Calu3 (cell line): ENCODE measurements at regions not wholly inside any gene's neighbourhood (a gene's known extent, or its start where the extent isn't known, plus 50 kb on each side); places are given as distances from the start of the nearest gene placed in this dataset.

ENCODE experiments used
- BruUV-seq: library from RNA; stranded (reverse); fragments of 400-500 nt; replicated peaks from 2 replicates; lab custom pipeline; 2021; lab: Mats Ljungman, UMichigan
- CTCF ChIA-PET: fragments of 300-600 bp; sonication (Branson Sonifier 250); formaldehyde crosslinking; loops from one replicate; lab custom pipeline; 2022; ENCODE audit warnings: antibody characterized with exemption; lab: Charles Lee
- DNase-seq: peaks from one replicate; pipeline ENCODE4 v3.0.0; 2022
- H3K27ac Mint-ChIP-seq: one replicate; pipeline ENCODE4 v1.8.0; 2022; ENCODE audit warnings: mixed read lengths; ENCODE audit not compliant: unreplicated experiment
- H3K27me3 Mint-ChIP-seq: one replicate; pipeline ENCODE4 v1.8.0; 2022; ENCODE audit warnings: mixed read lengths; ENCODE audit not compliant: unreplicated experiment
- H3K36me3 Mint-ChIP-seq: one replicate; pipeline ENCODE4 v1.8.0; 2022; ENCODE audit warnings: mild to moderate bottlenecking, moderate library complexity, mixed read lengths; ENCODE audit not compliant: insufficient read depth, unreplicated experiment
- H3K4me1 Mint-ChIP-seq: one replicate; pipeline ENCODE4 v1.8.0; 2022; ENCODE audit warnings: mild to moderate bottlenecking, low read depth, mixed read lengths; ENCODE audit not compliant: unreplicated experiment
- H3K4me3 Mint-ChIP-seq: one replicate; pipeline ENCODE4 v1.8.0; 2022; ENCODE audit warnings: mild to moderate bottlenecking, low read depth, moderate library complexity, mixed read lengths; ENCODE audit not compliant: unreplicated experiment
- H3K9me3 Mint-ChIP-seq: one replicate; pipeline ENCODE4 v1.8.0; 2022; ENCODE audit warnings: low read depth, mixed read lengths; ENCODE audit not compliant: unreplicated experiment
- intact Hi-C: fragments of 100-400 bp; cut with micrococcal nuclease; formaldehyde crosslinking; loops from one replicate; pipeline ENCODE4 v1.10.0; 2022; ENCODE audit not compliant: unreplicated experiment
- TF ChIP-seq, protein P1 (sequence below): fragments of 200-600 bp; IDR thresholded peaks from one replicate; pipeline ENCODE4 v1.8.0; 2022; ENCODE audit warnings: antibody characterized with exemption; ENCODE audit not compliant: unreplicated experiment

DNA sequence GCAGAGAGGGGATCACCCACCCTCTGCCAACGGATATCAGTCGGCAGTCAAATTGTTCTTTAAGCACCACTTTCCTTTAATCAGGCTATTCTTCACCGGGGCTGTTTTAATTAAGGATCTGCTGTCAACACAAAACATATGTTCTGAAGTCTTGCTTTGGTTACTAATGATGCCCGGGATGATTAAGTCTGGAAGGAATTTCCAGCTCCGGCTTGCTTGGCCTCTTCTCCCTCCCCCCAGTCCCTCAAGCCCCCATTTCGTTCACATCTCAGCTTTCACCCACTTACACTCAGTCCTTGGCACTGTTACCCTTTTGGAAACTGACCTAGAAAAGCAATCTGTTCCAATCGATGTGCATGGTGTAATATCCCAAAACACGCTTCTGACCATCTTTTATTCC, 74.7 kb downstream of the MSX2 start:
- H3K4me1 Mint-ChIP-seq, result no peaks in the 10 kb centered on the region
- H3K27me3 Mint-ChIP-seq, result peaks cover 49% of the 10 kb centered on the region
- no peaks in the 10 kb centered on the region for H3K36me3 Mint-ChIP-seq
- no peak for DNase-seq
- intact Hi-C loops, result no loop called here
- H3K9me3 Mint-ChIP-seq, result no peaks in the 10 kb centered on the region
- TF ChIP-seq, protein P1, sequence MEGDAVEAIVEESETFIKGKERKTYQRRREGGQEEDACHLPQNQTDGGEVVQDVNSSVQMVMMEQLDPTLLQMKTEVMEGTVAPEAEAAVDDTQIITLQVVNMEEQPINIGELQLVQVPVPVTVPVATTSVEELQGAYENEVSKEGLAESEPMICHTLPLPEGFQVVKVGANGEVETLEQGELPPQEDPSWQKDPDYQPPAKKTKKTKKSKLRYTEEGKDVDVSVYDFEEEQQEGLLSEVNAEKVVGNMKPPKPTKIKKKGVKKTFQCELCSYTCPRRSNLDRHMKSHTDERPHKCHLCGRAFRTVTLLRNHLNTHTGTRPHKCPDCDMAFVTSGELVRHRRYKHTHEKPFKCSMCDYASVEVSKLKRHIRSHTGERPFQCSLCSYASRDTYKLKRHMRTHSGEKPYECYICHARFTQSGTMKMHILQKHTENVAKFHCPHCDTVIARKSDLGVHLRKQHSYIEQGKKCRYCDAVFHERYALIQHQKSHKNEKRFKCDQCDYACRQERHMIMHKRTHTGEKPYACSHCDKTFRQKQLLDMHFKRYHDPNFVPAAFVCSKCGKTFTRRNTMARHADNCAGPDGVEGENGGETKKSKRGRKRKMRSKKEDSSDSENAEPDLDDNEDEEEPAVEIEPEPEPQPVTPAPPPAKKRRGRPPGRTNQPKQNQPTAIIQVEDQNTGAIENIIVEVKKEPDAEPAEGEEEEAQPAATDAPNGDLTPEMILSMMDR, result no peak
- CTCF ChIA-PET, result no interaction called here
- H3K4me3 Mint-ChIP-seq, result no peak overlapping the region
- H3K27ac Mint-ChIP-seq, result no peak overlapping the region
- BruUV-seq, result no TSS peak

DNA sequence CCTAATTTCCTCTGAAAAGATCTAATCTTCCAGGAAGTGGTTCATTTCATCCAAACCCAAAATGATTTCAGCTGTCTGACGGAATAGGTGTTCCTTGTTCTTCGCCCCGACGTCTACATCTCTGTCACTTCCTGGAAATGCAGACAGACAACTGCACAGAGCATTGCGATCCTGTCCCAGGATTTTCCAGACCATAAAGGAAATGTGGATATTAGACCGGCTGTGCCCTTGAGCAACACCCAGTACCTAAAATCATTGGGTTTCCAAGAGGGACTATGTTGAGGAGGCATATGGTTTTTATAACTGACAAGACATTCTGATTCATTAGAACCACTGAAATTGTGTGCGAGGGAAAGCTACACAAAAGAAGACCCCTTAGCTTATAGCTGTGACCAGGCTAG, 74.2 kb downstream of the MSX2 start:
- no peak overlapping the region for H3K4me3 Mint-ChIP-seq
- CTCF ChIA-PET, result no interaction called here
- DNase-seq, result no peak
- no peak overlapping the region for H3K27ac Mint-ChIP-seq
- TF ChIP-seq, protein P1, result no peak
- H3K4me1 Mint-ChIP-seq, result no peaks in the 10 kb centered on the region
- H3K27me3 Mint-ChIP-seq, result peaks cover 49% of the 10 kb centered on the region
- intact Hi-C loops, result no loop called here
- H3K9me3 Mint-ChIP-seq, result no peaks in the 10 kb centered on the region
- peaks cover 4% of the 10 kb centered on the region for H3K36me3 Mint-ChIP-seq
- no TSS peak for BruUV-seq

DNA sequence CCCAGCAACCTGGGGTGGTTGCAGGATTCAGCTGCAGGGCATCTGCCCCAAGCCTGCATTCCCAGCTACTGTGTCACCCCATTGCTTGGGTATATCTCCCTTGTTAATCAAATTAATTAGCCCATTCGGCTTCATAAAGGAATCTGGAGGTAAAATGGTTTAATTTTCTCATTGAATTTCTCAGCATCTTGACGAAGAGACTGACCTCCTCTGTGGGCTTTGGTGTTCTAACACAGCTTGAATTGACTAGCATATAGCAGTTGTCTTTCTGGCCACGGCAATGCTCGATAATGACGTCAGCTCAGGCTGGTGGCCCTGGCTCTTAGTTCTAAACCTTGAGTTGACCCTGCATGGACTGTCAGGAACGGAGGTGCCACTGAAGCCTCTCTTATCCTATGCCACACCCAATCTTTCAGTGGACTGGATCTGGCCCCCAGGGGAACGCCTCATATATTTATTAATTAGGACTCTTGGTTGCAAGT, 72.4 kb downstream of the MSX2 start:
- intact Hi-C loops, result no loop called here
- peaks cover 5% of the 10 kb centered on the region for H3K36me3 Mint-ChIP-seq
- CTCF ChIA-PET, result no interaction called here
- no peaks in the 10 kb centered on the region for H3K4me1 Mint-ChIP-seq
- H3K27me3 Mint-ChIP-seq, result peaks cover 47% of the 10 kb centered on the region
- no TSS peak for BruUV-seq
- no peak overlapping the region for H3K4me3 Mint-ChIP-seq
- DNase-seq, result no peak
- no peaks in the 10 kb centered on the region for H3K9me3 Mint-ChIP-seq
- no peak overlapping the region for H3K27ac Mint-ChIP-seq
- TF ChIP-seq, protein P1, result no peak

DNA sequence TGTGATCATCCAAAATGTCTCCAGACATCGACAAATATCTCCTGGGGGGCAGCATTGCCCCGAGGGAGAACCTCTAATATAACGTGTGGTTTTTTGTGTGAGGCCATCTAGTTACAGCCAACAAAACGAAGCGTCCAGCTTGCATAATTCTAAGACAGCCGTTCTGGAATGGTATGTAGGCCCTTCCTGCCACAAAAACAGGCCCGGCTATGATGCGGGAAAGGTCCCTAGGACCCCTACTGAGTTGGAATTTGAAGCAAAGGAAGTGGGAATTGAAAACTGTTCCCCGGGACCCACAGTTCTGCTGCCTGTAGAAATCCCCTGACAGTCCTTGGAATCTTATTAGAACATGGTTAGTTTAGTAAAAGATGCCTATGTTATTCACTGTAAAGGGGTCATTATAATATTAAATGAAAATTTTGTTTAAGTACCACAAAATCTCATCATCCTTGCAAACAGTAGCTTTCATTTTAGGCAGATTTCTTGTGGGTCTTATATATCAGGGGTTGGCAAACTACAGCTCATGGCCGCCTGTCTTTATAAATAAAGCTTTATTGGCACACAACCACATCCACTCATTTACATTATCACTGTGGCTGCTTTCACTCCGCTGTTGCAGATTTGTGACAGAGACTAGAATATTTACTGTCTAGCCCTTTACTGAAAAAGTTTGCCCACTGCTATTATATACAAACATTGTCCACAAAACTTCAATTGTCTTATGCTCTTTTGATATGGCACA, 70.7 kb downstream of the MSX2 start:
- H3K9me3 Mint-ChIP-seq, result no peaks in the 10 kb centered on the region
- TF ChIP-seq, protein P1, result no peak
- H3K4me3 Mint-ChIP-seq, result no peak overlapping the region
- peaks cover 5% of the 10 kb centered on the region for H3K36me3 Mint-ChIP-seq
- intact Hi-C loops, result loop anchor here (5.0 kb wide), 2 partner anchors 53 to 213 kb away; no protein-coding TSS in a partner anchor
- BruUV-seq, result no TSS peak
- H3K4me1 Mint-ChIP-seq, result no peaks in the 10 kb centered on the region
- CTCF ChIA-PET, result interaction anchor here (0.5 to 3.8 kb wide), 3 partner anchors 207 to 376 kb away, joined by 3 to 26 read pairs (median 6); no protein-coding TSS in a partner anchor
- no peak for DNase-seq
- peaks cover 34% of the 10 kb centered on the region for H3K27me3 Mint-ChIP-seq
- H3K27ac Mint-ChIP-seq, result no peak overlapping the region
